Karpas-422 (cell line): ENCODE measurements at regions not wholly inside any gene's neighbourhood (a gene's known extent, or its start where the extent isn't known, plus 50 kb on each side); places are given as distances from the start of the nearest gene placed in this dataset.
"Not testable (repeated sequence)": the region's sequence is repeated elsewhere in the genome, so short reads cannot be mapped to it uniquely, and the experiment has no call there.

Experiments used
- DNase-seq: peaks from one replicate; pipeline ENCODE4 v3.0.0-alpha.2; 2015
- H2AFZ ChIP-seq: fragments of 200-600 bp; sonication (generic); 2 replicates; pipeline ENCODE4 v1.6.1; 2014; ENCODE audit warnings: antibody characterized with exemption, low read length, mixed read lengths
- H3K27ac ChIP-seq: fragments of 200-600 bp; sonication (generic); 2 replicates; pipeline ENCODE4 v1.5.1; 2014; ENCODE audit warnings: mild to moderate bottlenecking, low read length, moderate library complexity
- H3K27me3 ChIP-seq: fragments of 200-600 bp; sonication (generic); 2 replicates; pipeline ENCODE4 v1.6.1; 2014; ENCODE audit warnings: low read length, mixed read lengths
- H3K36me3 ChIP-seq: fragments of 200-600 bp; sonication (generic); 2 replicates; pipeline ENCODE4 v1.6.1; 2014; ENCODE audit warnings: low read length, mixed read lengths; ENCODE audit not compliant: insufficient read depth
- H3K4me1 ChIP-seq: fragments of 200-600 bp; sonication (generic); 2 replicates; pipeline ENCODE4 v1.6.1; 2014; ENCODE audit warnings: mild to moderate bottlenecking, low read length, mixed read lengths
- H3K4me2 ChIP-seq: fragments of 200-600 bp; sonication (generic); 2 replicates; pipeline ENCODE4 v1.6.1; 2014; ENCODE audit warnings: low read length, low read depth, mild to moderate bottlenecking; ENCODE audit not compliant: poor library complexity, severe bottlenecking
- H3K4me3 ChIP-seq: fragments of 200-600 bp; sonication (generic); 2 replicates; pipeline ENCODE4 v1.5.1; 2014; ENCODE audit warnings: mild to moderate bottlenecking, antibody characterized with exemption, low read length, mixed read lengths
- H3K79me2 ChIP-seq: fragments of 200-600 bp; sonication (generic); 2 replicates; pipeline ENCODE4 v1.6.1; 2014; ENCODE audit warnings: mild to moderate bottlenecking, low read length, mixed read lengths
- H3K9ac ChIP-seq: fragments of 200-600 bp; sonication (generic); 2 replicates; pipeline ENCODE4 v1.6.0; 2014; ENCODE audit warnings: low read length
- H3K9me2 ChIP-seq: fragments of 200-600 bp; sonication (generic), shearing (Covaris generic); replicated peaks from 2 replicates; pipeline ENCODE4 v1.6.0; 2014; ENCODE audit warnings: mild to moderate bottlenecking, low read length, moderate library complexity; ENCODE audit not compliant: insufficient read depth
- H3K9me3 ChIP-seq: fragments of 300-700, 200-600 bp; sonication (generic); 2 replicates; pipeline ENCODE4 v1.6.1; 2014; ENCODE audit warnings: low read length, mixed read lengths
- H4K20me1 ChIP-seq: fragments of 200-600 bp; sonication (generic); 2 replicates; pipeline ENCODE4 v1.6.1; 2014; ENCODE audit warnings: mild to moderate bottlenecking, antibody characterized with exemption, low read length, low read depth; ENCODE audit not compliant: insufficient read depth

DNA sequence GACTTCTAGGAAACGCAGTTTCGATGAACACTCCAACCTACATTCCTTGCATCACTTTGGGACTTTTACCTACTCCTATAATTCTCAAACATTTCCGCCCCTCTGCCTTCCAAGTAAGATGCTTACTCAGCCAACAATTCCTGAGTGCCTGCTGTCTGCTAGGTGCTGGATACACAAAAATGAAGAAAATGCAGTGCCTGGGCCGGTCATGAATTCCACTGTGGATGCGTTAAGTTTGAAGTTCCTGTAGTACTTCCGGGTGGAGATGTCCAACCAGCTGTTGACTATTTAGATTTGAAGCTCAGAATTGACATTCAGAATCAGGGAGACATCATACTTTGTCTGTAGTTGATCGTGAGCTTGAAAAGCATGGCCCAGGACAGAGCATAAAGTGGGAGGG lies 89.2 kb downstream of the LYZL1 start:
- no peak for DNase-seq

GRCh38 chr10:29379208-29379607 lies 90.3 kb downstream of the LYZL1 start:
- H2AFZ ChIP-seq = no peak overlapping the region
- no peak for DNase-seq
- H3K9me3 ChIP-seq = no peaks in the 10 kb centered on the region
- H3K27me3 ChIP-seq = no peaks in the 10 kb centered on the region
- H3K36me3 ChIP-seq = no peaks in the 10 kb centered on the region
- H4K20me1 ChIP-seq = no peaks in the 10 kb centered on the region
- H3K4me1 ChIP-seq = no peaks in the 10 kb centered on the region
- no peak overlapping the region for H3K4me3 ChIP-seq
- H3K9ac ChIP-seq = no peak overlapping the region
- no peak overlapping the region for H3K27ac ChIP-seq
- no peak overlapping the region for H3K4me2 ChIP-seq
- no peaks in the 10 kb centered on the region for H3K79me2 ChIP-seq
- no peaks in the 10 kb centered on the region for H3K9me2 ChIP-seq

More for the DNA sequence above, 89.2 kb downstream of the LYZL1 start:
- Histone ChIP-seq H2AFZ (no peak overlapping the region), H3K9ac (no peak overlapping the region), H3K27ac (no peak overlapping the region), H3K36me3 (no peaks in the 10 kb centered on the region), H4K20me1 (no peaks in the 10 kb centered on the region), H3K9me3 (no peaks in the 10 kb centered on the region), H3K27me3 (no peaks in the 10 kb centered on the region), H3K4me2 (no peak overlapping the region), H3K9me2 (no peaks in the 10 kb centered on the region), H3K4me1 (no peaks in the 10 kb centered on the region), H3K4me3 (no peak overlapping the region), H3K79me2 (no peaks in the 10 kb centered on the region)

DNA sequence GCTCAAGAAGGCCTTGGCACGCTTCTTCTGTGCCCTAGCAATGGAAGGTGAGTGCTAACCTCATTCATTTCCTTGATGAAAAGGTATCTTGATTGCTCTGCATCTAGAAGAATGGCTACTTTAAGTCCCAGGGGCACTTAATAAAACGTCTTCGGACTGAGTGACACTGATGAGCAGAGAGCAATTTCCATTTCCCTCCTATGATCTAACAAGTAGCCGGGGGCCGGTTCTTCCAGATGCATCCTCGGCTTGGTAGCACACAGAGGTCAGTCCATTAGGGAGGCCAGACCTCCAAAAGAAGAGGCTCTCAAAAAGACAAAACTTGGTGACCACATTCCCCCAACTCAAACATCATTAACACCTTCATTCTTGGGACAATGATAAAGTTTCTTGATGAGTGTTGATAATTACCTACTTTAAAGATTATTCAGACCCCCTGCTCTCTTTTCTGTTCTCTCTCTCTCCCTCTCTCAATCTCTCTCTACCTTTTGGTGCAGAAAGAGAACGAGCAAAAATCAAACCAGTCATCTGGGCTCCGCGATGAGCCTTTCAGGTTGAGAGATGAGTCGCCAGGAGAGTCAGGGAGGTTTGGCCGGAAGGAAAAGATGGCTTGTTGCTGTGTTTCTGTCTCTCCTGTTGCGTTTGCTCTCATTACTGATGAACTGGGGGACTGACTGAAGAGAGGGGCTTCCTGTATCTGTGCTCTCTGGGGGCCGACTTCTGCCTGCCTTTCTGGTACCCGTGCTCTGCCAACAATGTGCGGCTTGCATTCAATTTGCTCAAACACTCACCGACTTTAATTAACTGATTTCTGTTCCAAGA lies 91.1 kb downstream of the LYZL1 start:
- not testable (repeated sequence) for H3K4me2 ChIP-seq, H3K27ac ChIP-seq, H3K36me3 ChIP-seq, H2AFZ ChIP-seq, H3K27me3 ChIP-seq, H3K9ac ChIP-seq, H3K9me3 ChIP-seq, H3K79me2 ChIP-seq, H3K4me1 ChIP-seq, H3K9me2 ChIP-seq, DNase-seq, H4K20me1 ChIP-seq, H3K4me3 ChIP-seq

DNA sequence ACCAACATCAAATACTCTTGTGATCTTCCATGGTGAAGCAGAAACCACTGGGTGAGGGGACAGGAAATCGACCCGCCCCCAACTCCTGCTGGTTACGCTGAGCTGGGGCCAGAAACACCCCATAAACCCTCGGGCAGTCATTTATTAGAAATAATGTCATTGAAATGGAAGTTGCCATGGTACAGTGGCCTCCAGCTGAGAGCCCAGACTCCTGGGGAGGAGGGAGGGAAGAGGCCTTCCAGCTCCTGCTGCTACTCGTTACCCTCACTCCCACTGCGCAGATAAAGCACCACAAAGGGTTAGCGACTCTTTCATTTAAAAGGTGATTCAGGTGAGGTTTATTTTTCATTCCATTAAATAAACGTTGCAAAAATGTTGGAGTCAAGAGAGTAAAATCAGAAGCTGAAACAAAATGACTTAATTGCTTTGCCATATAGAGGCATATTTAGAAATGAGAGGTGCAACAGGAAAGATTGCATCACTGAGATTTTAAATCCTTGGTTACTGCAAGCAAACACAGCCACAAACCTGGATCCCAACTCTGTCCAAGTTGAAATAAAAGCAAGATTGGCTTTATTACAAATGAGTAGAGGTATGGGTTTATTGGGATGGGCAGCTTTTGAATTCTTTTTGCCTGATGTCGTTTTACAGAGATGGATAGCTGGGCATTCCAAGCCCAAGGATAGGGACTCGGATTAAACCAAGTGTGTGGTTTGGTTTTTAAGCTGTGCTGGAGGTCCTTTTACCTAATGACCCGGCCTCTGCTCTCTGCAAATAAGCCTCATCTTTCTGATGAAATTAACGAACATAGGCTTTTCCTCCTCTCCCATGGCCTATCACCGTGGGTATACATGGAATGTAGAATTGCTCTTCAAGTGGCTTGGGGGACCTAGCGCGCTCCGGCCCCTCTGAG lies 92.0 kb downstream of the LYZL1 start:
- not testable (repeated sequence) for H4K20me1 ChIP-seq, H2AFZ ChIP-seq

GRCh38 chr10:29386342-29386999 lies 97.6 kb downstream of the LYZL1 start:
- Histone ChIP-seq H4K20me1 (no peaks in the 10 kb centered on the region), H3K36me3 (no peaks in the 10 kb centered on the region), H3K4me3 (no peak overlapping the region), H3K9ac (no peak overlapping the region), H3K9me2 (no peaks in the 10 kb centered on the region), H3K4me2 (no peak overlapping the region), H3K4me1 (no peaks in the 10 kb centered on the region), H3K27me3 (no peaks in the 10 kb centered on the region), H3K79me2 (no peaks in the 10 kb centered on the region), H3K27ac (no peak overlapping the region), H2AFZ (no peak overlapping the region), H3K9me3 (no peaks in the 10 kb centered on the region)
- DNase-seq = peak; percentile 61

More for the DNA sequence above, 92.0 kb downstream of the LYZL1 start:
- not testable (repeated sequence) for H3K9me2 ChIP-seq, H3K9me3 ChIP-seq, H3K4me2 ChIP-seq, H3K36me3 ChIP-seq, DNase-seq, H3K4me1 ChIP-seq, H3K79me2 ChIP-seq, H3K9ac ChIP-seq, H3K4me3 ChIP-seq, H3K27me3 ChIP-seq, H3K27ac ChIP-seq

GRCh38 chr10:29387269-29387668 lies 98.4 kb downstream of the LYZL1 start:
- H3K27ac ChIP-seq = no peak overlapping the region
- no peak overlapping the region for H3K9ac ChIP-seq
- no peaks in the 10 kb centered on the region for H3K36me3 ChIP-seq
- no peaks in the 10 kb centered on the region for H4K20me1 ChIP-seq
- no peaks in the 10 kb centered on the region for H3K79me2 ChIP-seq
- H3K9me3 ChIP-seq = no peaks in the 10 kb centered on the region
- no peak for DNase-seq
- no peaks in the 10 kb centered on the region for H3K9me2 ChIP-seq
- H3K4me1 ChIP-seq = no peaks in the 10 kb centered on the region
- no peaks in the 10 kb centered on the region for H3K27me3 ChIP-seq
- no peak overlapping the region for H3K4me2 ChIP-seq
- no peak overlapping the region for H3K4me3 ChIP-seq
- H2AFZ ChIP-seq = no peak overlapping the region

DNA sequence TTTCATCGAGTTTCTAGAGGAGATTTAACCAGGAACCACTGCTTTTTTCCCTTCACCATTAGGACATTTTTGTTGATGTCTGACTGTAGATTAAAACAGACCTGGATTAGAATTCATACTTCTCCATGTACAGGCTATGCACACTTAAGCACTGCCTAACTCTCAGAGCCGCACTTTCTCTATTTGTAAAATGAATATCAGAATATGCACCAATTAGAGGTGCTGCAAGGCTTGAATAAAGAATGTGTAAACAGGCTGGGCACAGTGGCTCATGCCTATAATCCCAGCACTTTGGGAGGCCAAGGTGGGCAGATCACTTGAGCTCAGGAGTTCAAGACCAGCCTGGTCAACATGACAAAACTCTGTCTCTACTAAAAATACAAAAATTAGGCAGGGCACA lies 99.2 kb downstream of the LYZL1 start:
- H3K4me1 ChIP-seq, H3K9ac ChIP-seq, DNase-seq: not testable (repeated sequence)

GRCh38 chr10:29389493-29389892 lies 100.6 kb downstream of the LYZL1 start:
- Histone ChIP-seq H3K4me2 (no peak overlapping the region), H3K79me2 (no peaks in the 10 kb centered on the region), H3K27ac (no peak overlapping the region), H3K4me1 (no peaks in the 10 kb centered on the region), H3K36me3 (no peaks in the 10 kb centered on the region), H3K9ac (no peak overlapping the region), H2AFZ (no peak overlapping the region), H3K27me3 (no peaks in the 10 kb centered on the region), H3K4me3 (no peak overlapping the region), H4K20me1 (no peaks in the 10 kb centered on the region), H3K9me3 (no peaks in the 10 kb centered on the region), H3K9me2 (no peaks in the 10 kb centered on the region)
- no peak for DNase-seq

More for the DNA sequence above, 99.2 kb downstream of the LYZL1 start:
- H3K4me3 ChIP-seq, H4K20me1 ChIP-seq, H3K27me3 ChIP-seq, H3K9me2 ChIP-seq, H3K27ac ChIP-seq, H2AFZ ChIP-seq, H3K4me2 ChIP-seq, H3K36me3 ChIP-seq, H3K79me2 ChIP-seq, H3K9me3 ChIP-seq: not testable (repeated sequence)
